Tibial nerve (tissue), 4 donors: ENCODE measurements at regions not wholly inside any gene's neighbourhood (a gene's known extent, or its start where the extent isn't known, plus 50 kb on each side); places are given as distances from the start of the nearest gene placed in this dataset.

Experiments
- CTCF ChIP-seq, 5 experiments: fragments of 200-600 bp in 3 of 5; fragments of 450-650 bp in 2 of 5; sonication (generic) in 3 of 5; IDR thresholded peaks; one replicate each; pipeline ENCODE4 v1.5.1; 2016 to 2019; ENCODE audit warnings: antibody characterized with exemption in 5 of 5, mild to moderate bottlenecking in 3 of 5, moderate library complexity in 2 of 5
- EP300 ChIP-seq, 2 donors: sonication (generic); formaldehyde crosslinking; IDR thresholded peaks; one replicate each; pipeline ENCODE4 v1.6.1; 2017; ENCODE audit warnings: antibody characterized with exemption in 2 of 2, mild to moderate bottlenecking in 1 of 2

DNA sequence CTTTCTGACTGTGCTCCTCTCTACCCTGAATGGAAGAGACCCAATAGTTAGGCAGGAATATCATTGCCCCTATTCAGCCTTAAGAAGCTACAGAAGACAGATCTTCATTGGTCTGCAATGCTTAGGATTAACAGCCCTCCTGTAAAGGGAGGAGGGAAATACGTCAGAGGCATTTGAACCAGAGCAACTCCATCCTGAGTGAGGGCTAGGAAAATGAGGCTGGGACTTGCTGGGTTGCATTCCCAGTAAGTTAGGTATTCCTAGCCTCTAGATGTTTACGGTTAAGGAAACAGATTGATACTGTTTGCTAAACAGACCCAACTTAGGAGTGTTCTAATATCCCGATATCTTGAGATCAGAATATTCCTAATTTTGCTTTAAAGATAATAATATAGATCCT, 63.5 kb downstream of the PCDH18 start:
- TF ChIP-seq EP300 (IDR thresholded peaks at IDR 0.05) (no peak), CTCF (IDR thresholded peaks at IDR 0.05) (no peak)
